ENCODE measurements at regions not wholly inside any gene's neighbourhood (a gene's known extent, or its start where the extent isn't known, plus 50 kb on each side); places are given as distances from the start of the nearest gene placed in this dataset.

- Histone ChIP-seq H3K27ac (replicated peaks) (no peak overlapping the region), H3K27me3 (ENCODE audit: insufficient read depth, poor library complexity, severe bottlenecking) (no peaks in the 10 kb centered on the region), H3K4me3 (replicated peaks; ENCODE audit: insufficient read depth, low read length) (no peak overlapping the region)
- no peak for DNase-seq (ENCODE audit: low read depth in 1 of 2, low spot score in 1 of 2)
- TF ChIP-seq SPI1 (IDR thresholded peaks at IDR 0.05; ENCODE audit: borderline replicate concordance, low read depth) (no peak), GABPA (IDR thresholded peaks at IDR 0.05; ENCODE audit: low read depth) (no peak), REST (IDR thresholded peaks at IDR 0.05; ENCODE audit: insufficient replicate concordance, low read depth) (no peak), POLR2AphosphoS5 (IDR thresholded peaks at IDR 0.05; ENCODE audit: low read depth) (no peak), CTCF (IDR thresholded peaks at IDR 0.05; ENCODE audit: insufficient read depth, low read length) (no peak)
Observed at GRCh38 chr5:159708090-159708489, 208.2 kb upstream of the ADRA1B start.

GRCh38 chr5:159712672-159713071 is 203.6 kb upstream of the ADRA1B start:
- TF ChIP-seq REST (IDR thresholded peaks at IDR 0.05; ENCODE audit: insufficient replicate concordance, low read depth) (no peak), SPI1 (IDR thresholded peaks at IDR 0.05; ENCODE audit: borderline replicate concordance, low read depth) (no peak), POLR2AphosphoS5 (IDR thresholded peaks at IDR 0.05; ENCODE audit: low read depth) (no peak), CTCF (IDR thresholded peaks at IDR 0.05; ENCODE audit: insufficient read depth, low read length) (no peak), GABPA (IDR thresholded peaks at IDR 0.05; ENCODE audit: low read depth) (no peak)
- H3K27ac ChIP-seq (replicated peaks), result no peak overlapping the region
- H3K4me3 ChIP-seq (replicated peaks; ENCODE audit: insufficient read depth, low read length), result no peak overlapping the region
- no peaks in the 10 kb centered on the region for H3K27me3 ChIP-seq (ENCODE audit: insufficient read depth, poor library complexity, severe bottlenecking)
- no peak for DNase-seq (ENCODE audit: low read depth in 1 of 2, low spot score in 1 of 2)

GRCh38 chr5:159713254-159713653 is 203.0 kb upstream of the ADRA1B start:
- Histone ChIP-seq H3K27ac (replicated peaks) (no peak overlapping the region), H3K27me3 (ENCODE audit: insufficient read depth, poor library complexity, severe bottlenecking) (no peaks in the 10 kb centered on the region), H3K4me3 (replicated peaks; ENCODE audit: insufficient read depth, low read length) (no peak overlapping the region)
- no peak for DNase-seq (ENCODE audit: low read depth in 1 of 2, low spot score in 1 of 2)
- TF ChIP-seq POLR2AphosphoS5 (IDR thresholded peaks at IDR 0.05; ENCODE audit: low read depth) (no peak), GABPA (IDR thresholded peaks at IDR 0.05; ENCODE audit: low read depth) (no peak), SPI1 (IDR thresholded peaks at IDR 0.05; ENCODE audit: borderline replicate concordance, low read depth) (no peak), REST (IDR thresholded peaks at IDR 0.05; ENCODE audit: insufficient replicate concordance, low read depth) (no peak), CTCF (IDR thresholded peaks at IDR 0.05; ENCODE audit: insufficient read depth, low read length) (no peak)
